ENCODE measurements at regions not wholly inside any gene's neighbourhood (a gene's known extent, or its start where the extent isn't known, plus 50 kb on each side); places are given as distances from the start of the nearest gene placed in this dataset.
"Not testable (repeated sequence)": the region's sequence is repeated elsewhere in the genome, so short reads cannot be mapped to it uniquely, and the experiment has no call there.

- no peak for DNase-seq
- intact Hi-C loops (cut with DNase I): loop anchor here (10.0 kb wide), 1 partner anchor 213 kb away; no protein-coding TSS in a partner anchor
Measured at GRCh38 chr6:134431421-134431859, 113.5 kb upstream of the SGK1 start.

- no peak for DNase-seq
- intact Hi-C loops (cut with DNase I): loop anchor here (10.0 kb wide), 1 partner anchor 215 kb away; no protein-coding TSS in a partner anchor
Measured at GRCh38 chr6:134429861-134430380, 112.0 kb upstream of the SGK1 start.

GRCh38 chr6:134427721-134428120, 109.8 kb upstream of the SGK1 start:
- intact Hi-C loops (cut with DNase I): no loop called here
- DNase-seq: no peak

GRCh38 chr6:134426623-134427022, 108.7 kb upstream of the SGK1 start:
- intact Hi-C loops (cut with DNase I): no loop called here

GRCh38 chr6:134425917-134426316, 108.0 kb upstream of the SGK1 start:
- DNase-seq; intact Hi-C loops (cut with DNase I): not testable (repeated sequence)

More at GRCh38 chr6:134426623-134427022, 108.7 kb upstream of the SGK1 start:
- DNase-seq: no peak

GRCh38 chr6:134425513-134425912, 107.6 kb upstream of the SGK1 start:
- DNase-seq: no peak
- intact Hi-C loops (cut with DNase I): no loop called here

- intact Hi-C loops (cut with DNase I): no loop called here
- DNase-seq: no peak
Measured at GRCh38 chr6:134424798-134425170, 106.9 kb upstream of the SGK1 start.

GRCh38 chr6:134424165-134424797, 106.4 kb upstream of the SGK1 start:
- intact Hi-C loops (cut with DNase I): no loop called here
- DNase-seq: no peak

- no peak for DNase-seq
- intact Hi-C loops (cut with DNase I): no loop called here
Measured at GRCh38 chr6:134422426-134423231, 104.7 kb upstream of the SGK1 start.

- DNase-seq: no peak
- intact Hi-C loops (cut with DNase I): no loop called here
Measured at GRCh38 chr6:134421501-134421900, 103.6 kb upstream of the SGK1 start.

GRCh38 chr6:134420614-134421181, 102.8 kb upstream of the SGK1 start:
- intact Hi-C loops (cut with DNase I): no loop called here
- no peak for DNase-seq

GRCh38 chr6:134419716-134420115, 101.8 kb upstream of the SGK1 start:
- no peak for DNase-seq
- intact Hi-C loops (cut with DNase I): no loop called here

GRCh38 chr6:134416418-134417154, 98.7 kb upstream of the SGK1 start:
- intact Hi-C loops (cut with DNase I): no loop called here
- no peak for DNase-seq

- intact Hi-C loops (cut with DNase I): no loop called here
- no peak for DNase-seq
Measured at GRCh38 chr6:134415656-134416055, 97.7 kb upstream of the SGK1 start.

GRCh38 chr6:134415194-134415593, 97.3 kb upstream of the SGK1 start:
- intact Hi-C loops (cut with DNase I): no loop called here
- DNase-seq: no peak

GRCh38 chr6:134414793-134415192, 96.9 kb upstream of the SGK1 start:
- DNase-seq: no peak
- intact Hi-C loops (cut with DNase I): no loop called here

- intact Hi-C loops (cut with DNase I): no loop called here
- no peak for DNase-seq
Measured at GRCh38 chr6:134413241-134413643, 95.3 kb upstream of the SGK1 start.

- intact Hi-C loops (cut with DNase I): no loop called here
- no peak for DNase-seq
Measured at GRCh38 chr6:134410541-134410940, 92.6 kb upstream of the SGK1 start.

GRCh38 chr6:134407791-134408190, 89.9 kb upstream of the SGK1 start:
- no peak for DNase-seq
- intact Hi-C loops (cut with DNase I): no loop called here

- DNase-seq: no peak
- intact Hi-C loops (cut with DNase I): no loop called here
Measured at GRCh38 chr6:134406311-134406710, 88.4 kb upstream of the SGK1 start.

Measured in posterior cingulate gyrus (tissue), 11 donors.